EL (cell line): ENCODE measurements at regions not wholly inside any gene's neighbourhood (a gene's known extent, or its start where the extent isn't known, plus 50 kb on each side); places are given as distances from the start of the nearest gene placed in this dataset.
"Not testable (repeated sequence)": the region's sequence is repeated elsewhere in the genome, so short reads cannot be mapped to it uniquely, and the experiment has no call there.

Source experiments
- DNase-seq: peaks from one replicate; pipeline ENCODE4 v3.0.0-alpha.2; 2016

DNA sequence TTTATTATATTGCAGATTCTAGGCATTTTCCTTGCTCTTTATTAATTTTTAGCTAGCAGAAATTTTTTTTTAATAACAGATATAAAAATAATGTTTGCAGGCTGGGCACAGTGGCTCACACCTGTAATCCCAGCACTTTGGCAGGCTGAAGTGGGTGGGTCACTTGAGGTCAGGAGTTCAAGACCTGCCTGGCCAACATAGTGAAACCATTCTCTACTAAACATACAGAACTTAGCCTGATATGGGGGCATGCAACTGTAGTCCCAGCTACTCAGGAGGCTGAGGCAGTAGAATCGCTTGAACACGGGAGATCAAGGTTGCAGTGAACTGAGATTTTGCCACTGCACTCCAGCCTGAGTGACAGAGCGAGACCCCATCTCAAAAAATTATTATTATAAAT lies 304.6 kb upstream of the KCND2 start:
- DNase-seq: not testable (repeated sequence)

DNA sequence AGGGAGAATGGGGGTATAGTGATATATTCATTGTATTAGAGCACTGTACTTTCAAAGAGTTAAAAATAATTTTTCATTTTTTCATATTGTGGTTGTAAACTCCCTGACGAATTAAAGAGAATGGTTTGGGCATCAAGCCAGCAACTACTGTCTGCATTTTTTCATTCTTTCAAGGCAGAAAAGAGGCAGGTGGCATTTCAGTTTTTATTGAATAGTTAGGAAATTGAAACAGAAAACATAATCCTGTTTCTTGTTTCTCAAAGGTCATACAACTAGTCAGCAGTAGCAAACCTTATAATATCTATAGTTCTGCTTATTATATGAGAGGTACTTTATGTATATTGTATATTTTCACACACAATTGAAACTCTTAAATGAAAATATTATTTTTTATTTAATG lies 303.9 kb upstream of the KCND2 start:
- DNase-seq: no peak

DNA sequence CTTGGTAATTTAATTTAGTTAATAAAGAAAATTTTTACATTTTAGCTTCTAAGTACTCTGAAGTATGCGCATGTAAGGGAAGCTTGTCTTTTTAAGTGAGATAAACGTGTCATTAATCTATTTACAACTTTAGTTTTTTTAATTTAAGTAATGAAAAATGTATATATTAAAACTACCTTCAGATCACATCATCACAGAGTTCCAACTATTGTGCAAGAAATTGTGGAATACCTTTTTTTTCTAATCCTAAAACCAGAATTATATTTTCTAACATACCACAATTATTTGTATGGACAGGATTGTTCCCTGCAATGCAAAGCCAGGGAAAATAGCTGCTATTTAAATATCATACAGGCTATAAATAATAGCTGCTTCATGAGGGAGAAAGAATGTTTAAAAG lies 303.2 kb upstream of the KCND2 start:
- no peak for DNase-seq

DNA sequence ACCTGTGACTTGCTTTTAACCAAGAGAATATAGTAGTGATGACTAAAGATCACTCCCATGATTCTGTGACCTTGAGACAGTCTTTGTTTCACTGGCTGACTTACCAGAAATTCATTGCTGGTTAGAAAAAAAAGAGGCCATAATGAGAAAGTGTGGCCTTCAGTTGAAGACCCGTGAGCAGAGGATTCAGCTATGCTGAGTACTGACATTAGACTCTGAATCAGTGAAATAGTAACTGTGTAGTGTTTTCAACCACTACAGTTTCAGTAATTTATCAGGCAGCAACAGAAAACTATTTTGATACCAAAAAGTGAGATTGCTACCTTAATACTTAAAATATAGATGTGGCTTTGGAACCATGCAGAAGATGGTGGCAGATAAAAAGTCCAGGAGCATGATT lies 298.0 kb upstream of the KCND2 start:
- no peak for DNase-seq

DNA sequence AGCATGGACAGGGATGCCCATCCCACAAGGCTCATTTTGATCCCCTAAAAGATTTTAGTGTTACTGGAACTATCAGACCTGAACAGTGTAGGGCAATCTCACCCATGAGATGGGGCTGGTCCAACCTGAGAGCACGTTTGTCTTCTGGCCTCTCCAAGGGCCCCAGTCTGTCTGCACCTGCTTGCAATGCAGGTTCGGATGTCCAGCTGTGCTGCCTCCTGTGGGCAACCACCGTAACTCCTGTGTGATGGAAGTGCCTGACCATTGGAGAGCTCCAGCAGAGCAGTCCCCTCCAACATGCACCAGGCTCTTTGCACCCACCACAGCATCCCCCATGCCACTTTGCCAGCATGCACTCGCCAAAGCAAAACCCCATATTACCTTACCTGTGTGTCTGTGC lies 290.1 kb upstream of the KCND2 start:
- DNase-seq: no peak

DNA sequence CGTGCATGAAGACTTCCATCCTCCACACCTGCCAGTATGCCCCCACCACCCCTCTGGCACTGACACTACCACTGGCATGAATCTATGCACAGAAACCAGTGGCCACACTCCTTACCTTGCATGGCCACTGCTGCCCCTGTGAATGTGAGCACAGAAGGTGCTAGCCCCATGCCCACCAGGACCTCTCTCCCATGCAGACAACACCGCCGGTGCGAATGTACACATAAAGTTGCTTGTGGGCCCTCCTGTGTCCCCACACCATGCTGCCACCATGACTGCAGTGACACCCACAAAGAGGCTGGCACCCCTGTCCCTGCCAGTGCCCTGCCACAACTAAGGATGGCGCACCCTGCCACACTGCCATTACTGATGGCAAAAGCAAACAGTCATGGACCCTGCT lies 289.5 kb upstream of the KCND2 start:
- DNase-seq: no peak

DNA sequence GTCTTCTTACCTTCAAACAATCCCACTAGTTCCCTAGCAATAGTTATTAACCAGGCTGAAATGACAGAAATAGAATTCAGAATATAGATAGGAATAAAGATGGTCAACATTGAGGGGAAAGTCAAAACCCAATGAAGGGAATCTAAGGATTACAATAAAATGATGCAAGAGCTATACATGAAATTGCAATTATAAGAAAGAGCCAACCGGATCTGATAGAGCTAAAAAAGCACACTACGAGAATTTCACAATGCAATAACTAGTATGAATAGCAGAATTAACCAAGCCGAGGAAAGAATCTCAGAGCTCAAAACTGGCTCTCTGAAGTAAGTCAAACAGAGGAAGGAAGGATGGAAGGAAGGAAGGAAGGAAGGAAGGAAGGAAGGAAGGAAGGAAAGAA lies 288.7 kb upstream of the KCND2 start:
- DNase-seq: no peak

DNA sequence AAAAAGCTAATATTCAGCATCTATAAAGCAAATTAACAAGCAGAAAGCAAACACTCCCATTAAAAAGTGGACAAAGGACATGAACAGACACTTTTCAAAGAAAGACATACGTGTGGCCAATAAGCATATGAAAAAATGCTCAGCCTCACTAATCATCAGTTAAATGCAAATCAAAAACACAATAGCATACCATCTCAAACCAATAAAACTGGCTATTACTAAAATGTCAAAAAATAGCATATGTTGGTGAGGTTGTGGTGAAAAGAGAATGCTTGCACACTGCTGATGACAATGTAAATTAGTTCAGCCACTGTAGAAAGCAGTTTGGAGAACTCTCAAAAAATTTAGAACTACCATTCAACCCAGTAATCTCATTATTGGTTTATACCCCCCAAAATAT lies 284.6 kb upstream of the KCND2 start:
- DNase-seq: no peak

DNA sequence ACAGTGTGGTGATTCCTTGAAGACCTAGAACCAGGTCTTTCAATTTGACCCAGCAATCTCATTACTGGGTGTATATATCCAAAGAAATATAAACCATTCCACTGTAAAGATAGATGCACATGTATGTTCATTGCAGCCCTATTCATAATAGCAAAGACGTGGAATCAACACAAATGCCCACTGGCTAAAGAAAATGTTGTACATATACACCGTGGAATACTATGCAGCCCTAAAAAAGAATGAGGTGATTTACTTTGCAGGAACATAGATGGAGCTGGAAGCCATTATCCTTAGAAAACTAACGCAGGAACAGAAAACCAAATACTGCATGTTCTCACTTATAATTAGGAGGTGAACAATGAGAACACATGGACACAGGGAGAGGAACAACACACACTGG lies 278.0 kb upstream of the KCND2 start:
- no peak for DNase-seq

DNA sequence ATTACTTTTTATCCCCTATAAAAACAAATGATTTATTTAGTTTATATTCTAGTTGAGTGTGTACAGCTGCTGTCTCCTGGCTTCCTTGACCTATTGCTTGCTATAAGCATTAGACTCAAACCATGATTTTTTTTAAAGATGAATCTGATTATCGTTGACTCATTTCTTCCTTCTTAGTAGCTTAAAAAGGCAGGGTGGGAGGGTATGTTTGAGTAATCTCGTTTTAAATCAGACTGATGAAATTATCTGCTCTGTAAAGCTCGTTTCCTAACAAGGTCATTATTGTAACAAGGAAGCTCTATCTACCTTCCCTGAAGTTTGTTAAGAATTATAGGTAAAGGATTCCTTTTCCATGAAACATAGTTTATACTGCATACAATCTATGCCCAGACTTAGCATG lies 276.3 kb upstream of the KCND2 start:
- no peak for DNase-seq

DNA sequence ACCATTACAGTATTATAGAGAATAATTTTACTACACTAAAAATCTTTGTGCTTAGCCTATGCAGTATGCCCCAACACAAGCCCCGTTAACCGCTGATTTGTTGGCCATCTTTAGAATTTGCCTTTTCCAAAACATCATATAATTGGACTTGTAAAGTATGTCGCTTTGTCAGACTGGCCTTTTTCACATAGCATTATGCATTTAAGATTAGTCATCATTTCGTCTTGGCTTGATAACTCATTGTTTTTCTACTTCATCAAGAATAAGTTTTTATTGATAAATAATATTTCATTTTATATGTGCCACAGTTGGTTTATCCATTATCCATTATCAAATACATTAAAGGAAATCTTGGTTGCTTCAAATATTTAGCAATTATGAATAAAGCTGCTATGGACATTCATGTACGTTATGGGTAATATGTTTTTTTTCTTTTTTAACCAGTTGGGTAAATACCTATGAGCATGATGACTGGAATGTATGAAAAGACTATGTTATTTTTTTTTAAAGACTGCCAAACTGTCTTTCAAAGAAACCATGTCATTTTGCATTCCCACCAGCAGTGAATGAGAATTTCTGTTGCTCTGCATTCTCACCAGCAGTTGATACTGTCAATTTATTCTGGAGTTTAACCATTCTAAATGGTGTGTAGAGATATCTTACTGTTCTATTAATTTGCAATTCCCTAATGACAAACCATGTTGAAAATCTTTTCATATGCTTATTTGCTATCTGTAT lies 273.1 kb upstream of the KCND2 start:
- no peak for DNase-seq

DNA sequence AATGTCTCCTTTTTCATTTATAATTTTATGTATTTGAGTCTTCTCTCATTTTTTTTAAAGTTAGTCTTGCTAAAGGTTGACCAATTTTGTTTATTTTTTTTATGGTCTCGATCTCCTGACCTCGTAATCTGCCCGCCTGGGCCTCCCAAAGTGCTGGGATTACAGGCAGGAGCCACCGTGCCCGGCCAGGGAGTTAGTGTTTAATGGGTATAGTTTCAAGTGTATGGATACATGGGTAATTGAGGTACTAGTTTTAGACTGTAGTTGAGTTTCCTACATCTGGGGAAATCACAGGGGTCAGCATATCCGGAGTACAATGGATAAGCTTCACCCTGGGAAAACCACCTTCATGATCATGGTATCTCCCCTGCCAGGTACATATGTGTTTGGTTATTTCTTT lies 267.3 kb upstream of the KCND2 start:
- DNase-seq: no peak

DNA sequence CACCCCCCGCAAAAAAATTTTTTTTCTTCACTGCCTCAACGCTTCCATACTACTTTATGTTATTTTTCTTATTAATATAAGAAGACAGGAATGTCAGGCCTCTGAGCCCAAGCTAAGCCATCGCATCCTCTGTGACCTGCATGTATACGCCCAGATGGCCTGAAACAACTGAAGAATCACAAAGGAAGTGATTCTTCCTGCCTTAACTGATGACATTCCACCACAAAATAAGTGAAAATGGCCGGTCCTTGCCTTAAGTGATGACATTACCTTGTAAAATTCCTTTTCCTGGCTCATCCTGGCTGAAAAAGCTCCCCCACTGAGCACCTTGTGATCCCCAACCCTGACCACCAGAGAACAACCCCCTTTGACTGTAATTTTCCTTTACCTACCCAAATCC lies 258.7 kb upstream of the KCND2 start:
- not testable (repeated sequence) for DNase-seq

DNA sequence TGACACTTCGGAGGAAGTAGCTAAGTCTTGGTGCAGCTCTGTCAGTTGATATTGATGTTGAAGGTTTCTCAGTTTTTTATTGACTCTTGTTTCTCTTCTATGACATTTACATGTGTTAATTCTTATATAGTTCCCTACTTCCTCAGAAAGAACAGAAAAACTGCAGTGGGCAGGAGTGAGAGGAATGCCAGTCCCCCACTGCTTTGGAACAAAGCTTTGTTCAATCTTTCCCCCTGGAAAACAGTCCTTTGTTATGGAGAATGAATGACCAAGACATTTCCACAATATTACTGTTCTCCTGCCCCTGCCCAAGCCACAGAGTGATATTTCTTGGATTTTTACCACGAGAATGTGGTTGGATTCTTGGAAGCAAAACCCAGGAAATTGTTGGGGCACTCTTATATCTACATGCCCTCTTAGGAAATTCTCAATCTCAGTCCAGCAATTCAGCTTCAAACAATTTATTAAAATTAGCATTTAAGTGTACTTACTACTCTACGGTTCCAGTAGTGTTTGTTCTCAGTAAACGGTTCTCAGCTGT lies 258.0 kb upstream of the KCND2 start:
- DNase-seq: no peak

DNA sequence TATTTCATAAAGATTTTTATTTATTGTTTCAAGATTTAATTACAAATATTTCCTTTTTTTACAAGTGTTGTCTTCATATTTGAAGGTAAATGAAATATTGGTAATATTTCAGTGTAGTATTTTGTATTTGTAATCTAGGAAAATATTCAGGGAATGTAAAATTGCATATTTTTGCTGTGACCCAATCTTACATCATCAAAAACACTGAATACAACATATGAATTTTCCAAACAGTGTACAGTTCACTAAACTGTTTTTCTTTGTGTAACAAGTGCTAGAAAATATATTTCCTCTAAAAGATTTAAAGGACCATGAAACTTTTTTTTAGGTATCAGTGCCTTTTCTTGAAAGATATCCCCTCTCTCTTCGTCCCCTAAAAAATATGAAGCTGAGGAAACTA lies 251.9 kb upstream of the KCND2 start:
- DNase-seq: no peak

DNA sequence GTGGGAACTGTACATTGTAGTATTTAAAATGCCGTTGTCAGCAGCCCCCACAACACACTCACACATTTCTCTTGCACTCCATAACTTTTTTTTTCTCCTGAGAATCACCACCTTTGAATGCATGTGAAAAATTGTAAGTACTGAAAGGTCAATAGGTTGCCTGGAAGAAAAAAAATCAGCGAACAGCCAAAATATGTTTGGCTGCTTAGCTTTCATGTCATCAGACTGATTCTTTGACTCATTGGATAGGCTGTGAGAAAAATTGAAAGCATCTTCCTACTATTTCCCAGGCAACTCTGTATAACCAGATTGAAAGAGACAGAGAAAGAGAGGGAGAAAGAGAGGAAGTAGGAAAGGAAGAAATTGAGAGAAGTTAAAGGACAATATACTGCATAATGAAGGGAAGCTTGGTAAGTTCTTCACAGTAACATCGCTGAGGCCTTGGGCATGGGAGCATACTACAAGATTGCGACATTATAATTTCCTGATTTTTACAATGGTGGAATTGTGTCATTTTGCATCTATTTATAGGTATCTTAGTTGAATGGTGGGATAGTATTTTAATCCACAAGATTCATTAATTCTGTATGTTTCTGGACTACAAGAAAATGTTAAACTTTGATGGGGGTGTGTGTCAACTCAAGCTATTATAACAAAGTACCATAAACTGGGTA lies 249.3 kb upstream of the KCND2 start:
- no peak for DNase-seq

DNA sequence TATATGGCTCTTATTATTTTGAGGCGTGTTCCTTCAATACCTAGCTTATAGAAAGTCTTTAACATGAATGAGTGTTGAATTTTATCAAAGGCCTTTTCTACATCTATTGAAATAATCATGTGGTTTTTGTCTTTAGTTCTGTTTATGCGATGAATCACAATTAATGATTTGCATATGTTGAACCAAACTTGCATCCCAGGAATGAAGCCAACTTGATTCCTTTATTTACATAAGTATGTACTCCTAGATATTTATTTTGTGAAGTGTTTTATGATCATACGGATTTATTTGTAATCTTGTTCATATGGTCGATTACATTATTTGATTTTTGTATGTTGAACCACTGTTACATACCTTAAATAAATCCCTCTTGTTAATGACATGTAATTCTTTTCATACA lies 244.3 kb upstream of the KCND2 start:
- no peak for DNase-seq

DNA sequence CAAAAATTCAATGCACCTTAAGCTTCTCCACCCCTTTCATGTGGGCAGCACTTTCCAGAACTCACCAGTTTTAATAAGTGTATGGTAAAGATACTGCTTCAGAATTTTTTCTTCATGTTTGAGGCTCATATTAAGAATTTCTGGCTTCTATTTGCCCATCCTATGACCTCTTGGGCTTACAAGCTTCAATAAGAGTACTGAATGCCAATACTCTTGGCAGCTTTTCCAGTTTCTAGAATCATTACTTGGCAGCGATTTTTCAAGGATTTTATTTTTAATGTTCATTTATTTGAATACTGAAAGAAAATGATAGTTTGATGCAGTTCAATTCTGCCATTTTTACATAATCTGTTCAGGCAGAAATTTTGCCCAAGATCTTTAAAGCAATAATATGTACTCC lies 242.1 kb upstream of the KCND2 start:
- no peak for DNase-seq

DNA sequence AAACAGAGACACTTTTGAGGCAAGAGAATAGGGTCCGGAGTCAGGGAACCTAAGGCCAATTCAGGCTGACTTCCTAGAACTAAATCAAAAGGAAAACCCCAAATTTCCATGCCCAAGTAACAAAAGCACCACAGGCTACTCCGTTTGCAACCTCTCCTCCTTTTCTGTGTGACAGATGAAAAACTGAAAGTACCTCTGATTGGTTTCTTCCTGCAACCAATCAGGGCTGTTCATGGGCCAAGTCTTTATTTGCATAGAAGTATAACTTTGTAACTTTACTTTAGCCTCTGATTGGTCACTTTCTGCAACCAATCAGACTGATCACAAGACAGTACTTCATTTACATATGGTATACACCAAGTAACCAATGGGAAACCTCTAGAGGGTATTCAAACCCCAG lies 239.9 kb upstream of the KCND2 start:
- no peak for DNase-seq

DNA sequence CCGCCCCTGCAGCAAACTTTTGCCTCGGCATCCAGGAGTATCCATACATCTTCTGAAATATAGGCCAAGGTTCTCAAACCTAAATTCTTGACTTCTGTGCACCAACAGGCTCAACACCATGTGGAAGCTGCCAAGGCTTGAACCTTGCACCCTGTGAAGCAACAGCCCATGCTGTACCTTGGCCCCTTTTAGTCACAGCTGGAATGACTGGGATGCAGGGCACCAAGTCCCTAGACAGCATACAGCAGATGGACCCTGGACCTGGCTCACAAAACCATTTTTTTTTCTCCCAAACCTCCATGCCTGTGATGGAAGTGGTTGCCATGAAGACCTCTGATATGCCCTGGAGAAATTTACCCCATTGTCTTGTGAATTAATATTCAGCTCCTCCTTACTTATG lies 233.8 kb upstream of the KCND2 start:
- no peak for DNase-seq

DNA sequence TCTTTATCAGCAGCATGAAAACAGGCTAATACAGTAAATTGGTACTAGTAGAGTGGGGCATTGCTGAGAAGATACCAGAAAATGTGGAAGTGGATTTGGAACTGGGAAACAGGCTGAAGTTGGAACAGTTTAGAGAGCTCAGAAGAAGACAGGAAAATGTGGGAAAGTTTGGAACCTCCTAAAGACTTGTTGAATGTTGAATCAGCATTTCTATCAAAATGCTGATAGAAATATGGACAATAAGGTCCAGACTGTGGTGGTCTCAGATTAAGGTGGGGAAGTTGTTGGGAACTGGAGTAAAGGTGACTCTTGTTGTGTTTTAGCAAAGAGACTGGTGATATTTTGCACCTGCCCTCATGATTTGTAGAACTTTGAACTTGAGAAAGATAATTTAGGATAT lies 231.2 kb upstream of the KCND2 start:
- DNase-seq: no peak

DNA sequence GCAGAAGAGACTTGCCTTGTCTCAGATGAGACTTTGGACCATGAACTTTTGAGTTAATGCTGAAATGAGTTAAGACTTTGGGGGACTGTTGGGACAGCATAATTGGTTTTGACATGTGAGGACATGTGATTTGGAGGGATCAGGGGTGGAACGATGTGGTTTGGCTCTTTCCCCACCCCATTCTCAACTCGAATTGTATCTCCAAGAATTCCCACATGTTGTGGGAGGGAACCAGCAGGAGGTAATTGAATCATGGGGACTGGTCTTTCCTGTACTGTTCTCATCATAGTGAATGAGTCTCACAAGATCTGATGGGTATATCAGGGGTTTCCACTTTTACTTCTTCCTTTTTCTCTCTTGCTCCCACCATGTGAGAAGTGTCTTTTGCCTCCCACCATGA lies 229.7 kb upstream of the KCND2 start:
- DNase-seq: no peak

DNA sequence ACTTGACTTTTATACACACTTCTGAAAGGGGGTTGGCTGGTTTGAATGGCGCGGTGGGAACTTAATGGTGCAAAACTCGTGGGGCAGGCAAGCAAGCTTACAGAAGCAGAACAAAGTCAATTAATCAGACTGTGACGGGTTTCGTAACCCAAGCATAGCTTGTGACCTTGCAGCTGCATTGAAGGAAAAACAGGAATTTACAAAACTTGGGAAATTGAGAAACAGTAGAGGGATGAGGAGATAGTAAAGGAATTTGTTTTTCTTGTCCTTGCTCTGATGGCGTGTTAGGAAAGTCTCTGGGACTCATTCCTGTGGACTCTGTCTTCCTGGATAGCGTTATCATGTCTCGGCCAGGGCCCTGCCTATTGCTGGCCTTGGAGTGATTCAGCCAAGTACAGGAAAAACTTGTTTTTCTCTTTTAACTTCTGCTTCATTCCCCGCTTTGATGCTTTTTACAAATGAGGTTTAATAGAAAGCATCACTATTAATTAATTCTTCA lies 220.0 kb upstream of the KCND2 start:
- peak; percentile 2 for DNase-seq

DNA sequence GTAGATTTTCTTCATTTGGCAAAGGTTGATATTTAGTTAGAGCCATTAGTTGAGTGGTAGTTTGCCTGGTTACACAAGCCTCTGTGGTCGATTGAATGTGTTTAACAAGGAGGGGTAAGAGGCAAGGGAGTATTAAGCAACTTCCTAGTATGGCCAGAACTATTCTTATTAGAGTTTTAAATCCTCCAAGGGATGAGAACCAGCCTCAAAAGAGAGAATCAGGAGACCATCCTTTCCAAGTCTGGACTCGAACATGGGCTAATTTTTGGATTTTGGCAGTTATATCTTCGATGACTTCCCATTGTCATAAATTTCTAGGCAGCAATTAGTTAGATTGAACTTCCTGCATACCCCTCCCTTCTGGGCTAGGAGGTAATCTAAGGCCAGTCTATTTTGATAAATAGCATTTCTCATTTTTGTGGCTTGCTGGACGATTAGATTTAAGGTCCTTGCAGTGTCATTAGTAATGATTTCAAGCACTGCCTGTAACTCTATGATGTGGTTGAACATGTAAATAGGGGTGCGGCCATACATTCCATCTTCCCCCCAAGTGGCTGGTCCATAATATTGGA lies 219.5 kb upstream of the KCND2 start:
- DNase-seq: no peak
